H1 (cell line): ENCODE measurements at regions not wholly inside any gene's neighbourhood (a gene's known extent, or its start where the extent isn't known, plus 50 kb on each side); places are given as distances from the start of the nearest gene placed in this dataset.

Source experiments
- CTCF ChIA-PET: fragments of 300-600 bp; sonication (Branson Sonifier 250); formaldehyde crosslinking; loops from one replicate; lab custom pipeline; 2021; ENCODE audit not compliant: partially characterized antibody; lab: Charles Lee
- POLR2A ChIA-PET: fragments of 300-600 bp; sonication (Branson Sonifier 250); formaldehyde crosslinking; loops from one replicate; lab custom pipeline; 2021; ENCODE audit warnings: inconsistent platforms; ENCODE audit not compliant: partially characterized antibody; lab: Charles Lee
- DNase-seq, 2 experiments: peaks; one replicate each; pipeline versions ENCODE4 v3.0.0 to v3.0.0-alpha.2; 2010 to 2022; ENCODE audit warnings: low spot score in 2 of 2, low read depth in 1 of 2, mixed read lengths in 1 of 2
- FAIRE-seq: peaks from 2 replicates; lab custom pipeline; 2011; peaks lifted over from hg19 to GRCh38; lab: Jason Lieb, UNC
- H2AFZ ChIP-seq: 2 replicates; pipeline ENCODE4 v1.8.1; 2012; ENCODE audit warnings: low read length, inconsistent platforms
- H2AK5ac ChIP-seq: 2 replicates; pipeline ENCODE4 v1.6.1; 2013; ENCODE audit warnings: low read depth, low read length
- H2BK120ac ChIP-seq: replicated peaks from 2 replicates; pipeline ENCODE3; 2013; ENCODE audit warnings: low read depth, low read length, inconsistent platforms
- H2BK12ac ChIP-seq: 2 replicates; pipeline ENCODE4 v1.6.1; 2013; ENCODE audit warnings: low read depth, low read length
- H2BK15ac ChIP-seq: 2 replicates; pipeline ENCODE4 v1.6.1; 2013; ENCODE audit warnings: low read length
- H2BK20ac ChIP-seq: 2 replicates; pipeline ENCODE4 v1.6.1; 2013; ENCODE audit warnings: low read length
- H2BK5ac ChIP-seq: 2 replicates; pipeline ENCODE4 v1.6.1; 2013; ENCODE audit warnings: low read depth, low read length
- H3K14ac ChIP-seq: 2 replicates; pipeline ENCODE4 v1.6.1; 2013; ENCODE audit warnings: inconsistent platforms; ENCODE audit not compliant: insufficient read length
- H3K18ac ChIP-seq: 2 replicates; pipeline ENCODE4 v1.6.1; 2013; ENCODE audit warnings: low read length; ENCODE audit errors: extremely low read depth
- H3K23ac ChIP-seq: 2 replicates; pipeline ENCODE4 v1.6.1; 2013; ENCODE audit warnings: inconsistent platforms; ENCODE audit not compliant: insufficient read length
- H3K23me2 ChIP-seq: 2 replicates; pipeline ENCODE4 v1.6.1; 2013; ENCODE audit warnings: low read depth, low read length
- H3K27ac ChIP-seq: 2 replicates; pipeline ENCODE4 v1.6.1; 2011; ENCODE audit warnings: low read depth, low read length, inconsistent platforms
- H3K27me3 ChIP-seq, 4 experiments: replicated peaks in 1 of 4; 1 replicate in 1 of 4; 2 replicates in 3 of 4; pipeline versions ENCODE4 v1.6.1 to v1.8.1; 2011 to 2013; ENCODE audit warnings: low read length in 3 of 4, mild to moderate bottlenecking in 3 of 4, inconsistent platforms in 2 of 4, mixed read lengths in 2 of 4, moderate library complexity in 1 of 4; ENCODE audit not compliant: control insufficient read depth in 3 of 4, insufficient read depth in 3 of 4; ENCODE audit errors: extremely low read depth in 1 of 4
- H3K36me3 ChIP-seq, 4 experiments: 2 replicates each; pipeline versions ENCODE4 v1.6.1 to v1.8.1; 2011 to 2013; ENCODE audit warnings: mild to moderate bottlenecking in 4 of 4, low read length in 3 of 4, moderate library complexity in 2 of 4, control low read depth in 1 of 4, inconsistent platforms in 1 of 4; ENCODE audit not compliant: insufficient read depth in 4 of 4, control insufficient read depth in 2 of 4
- H3K4ac ChIP-seq: replicated peaks from 2 replicates; pipeline ENCODE3; 2013; ENCODE audit warnings: low read length, low read depth, mixed read lengths, inconsistent platforms; ENCODE audit not compliant: insufficient read length
- H3K4me1 ChIP-seq, 4 experiments: replicated peaks in 1 of 4; 1 replicate in 1 of 4; 2 replicates in 3 of 4; pipeline versions ENCODE4 v1.6.1 to v1.8.1; 2011 to 2013; ENCODE audit warnings: low read length in 3 of 4, inconsistent platforms in 2 of 4, mixed read lengths in 1 of 4; ENCODE audit not compliant: insufficient read depth in 4 of 4, control insufficient read depth in 3 of 4
- H3K4me2 ChIP-seq, 2 experiments: 2 replicates each; pipeline versions ENCODE4 v1.6.1 to v1.8.1; 2011 to 2013; ENCODE audit warnings: low read depth in 2 of 2, low read length in 2 of 2, control low read depth in 1 of 2, inconsistent platforms in 1 of 2, mild to moderate bottlenecking in 1 of 2; ENCODE audit not compliant: insufficient read depth in 1 of 2
- H3K4me3 ChIP-seq, 4 experiments: fragments of 200-600, 300-600 bp in 1 of 4; sonication (generic), shearing (Covaris generic), sonication (Bioruptor Twin) in 1 of 4; 2 replicates each; pipeline versions ENCODE4 v1.5.1 to v1.8.1; 2011 to 2016; ENCODE audit warnings: low read length in 4 of 4, low read depth in 3 of 4, control low read depth in 2 of 4, inconsistent platforms in 2 of 4, mild to moderate bottlenecking in 2 of 4, mixed read lengths in 1 of 4, moderate library complexity in 1 of 4; ENCODE audit not compliant: insufficient read depth in 2 of 4; ENCODE audit errors: extremely low read depth in 1 of 4
- H3K56ac ChIP-seq: replicated peaks from 2 replicates; pipeline ENCODE3; 2013; ENCODE audit warnings: low read depth, mild to moderate bottlenecking, mixed read lengths, low read length, inconsistent platforms; ENCODE audit not compliant: insufficient read length
- H3K79me1 ChIP-seq: 2 replicates; pipeline ENCODE4 v1.6.1; 2013; ENCODE audit warnings: low read depth, low read length, control low read depth
- H3K79me2 ChIP-seq, 2 experiments: 2 replicates each; pipeline versions ENCODE4 v1.6.1 to v1.8.1; 2012 to 2013; ENCODE audit warnings: low read length in 2 of 2, mild to moderate bottlenecking in 2 of 2, inconsistent platforms in 1 of 2; ENCODE audit not compliant: insufficient read depth in 2 of 2, control insufficient read depth in 1 of 2
- H3K9ac ChIP-seq, 4 experiments: replicated peaks in 1 of 4; 1 replicate in 1 of 4; 2 replicates in 3 of 4; pipeline versions ENCODE4 v1.6.1 to v1.8.1; 2011 to 2013; ENCODE audit warnings: low read depth in 3 of 4, low read length in 3 of 4, control low read depth in 2 of 4, mild to moderate bottlenecking in 2 of 4, moderate library complexity in 2 of 4, inconsistent platforms in 1 of 4; ENCODE audit errors: extremely low read depth in 1 of 4
- H3K9me3 ChIP-seq, 2 experiments: 2 replicates each; pipeline versions ENCODE4 v1.6.1 to v1.8.1; 2012 to 2013; ENCODE audit warnings: mild to moderate bottlenecking in 2 of 2, moderate library complexity in 2 of 2, control low read depth in 1 of 2, inconsistent platforms in 1 of 2, low read depth in 1 of 2, low read length in 1 of 2, mixed read lengths in 1 of 2; ENCODE audit not compliant: insufficient read depth in 2 of 2
- H4K20me1 ChIP-seq, 2 experiments: replicated peaks in 1 of 2; 2 replicates each; pipeline versions ENCODE3 to v1.8.1; 2011 to 2013; ENCODE audit warnings: inconsistent platforms in 2 of 2, low read length in 2 of 2, mild to moderate bottlenecking in 1 of 2; ENCODE audit not compliant: insufficient read depth in 2 of 2, control insufficient read depth in 1 of 2
- H4K5ac ChIP-seq: 2 replicates; pipeline ENCODE4 v1.6.1; 2013; ENCODE audit warnings: low read length, low read depth, mixed read lengths, inconsistent platforms; ENCODE audit not compliant: insufficient read length
- H4K8ac ChIP-seq: 2 replicates; pipeline ENCODE4 v1.8.0; 2013; ENCODE audit warnings: mild to moderate bottlenecking, moderate library complexity, low read length, inconsistent platforms; ENCODE audit not compliant: insufficient read depth; ENCODE audit errors: extremely low read depth
- H4K91ac ChIP-seq: replicated peaks from 2 replicates; pipeline ENCODE3; 2013; ENCODE audit warnings: low read length, mixed read lengths, inconsistent platforms; ENCODE audit not compliant: insufficient read length
- KDM1A ChIP-seq: fragments of 200-600, 300-600 bp; sonication (generic); IDR thresholded peaks from 2 replicates; pipeline ENCODE4 v1.7.1; 2016; ENCODE audit warnings: mild to moderate bottlenecking, low read length, borderline replicate concordance
- KDM4A ChIP-seq: IDR thresholded peaks from one replicate; pipeline ENCODE4 v1.7.1; 2012; ENCODE audit warnings: low read depth, mild to moderate bottlenecking, moderate library complexity, low read length, inconsistent platforms; ENCODE audit not compliant: severe bottlenecking
- RAD21 ChIP-seq, 2 experiments: IDR thresholded peaks in 1 of 2; conservative IDR thresholded peaks in 1 of 2; 2 replicates each; pipeline ENCODE4 v1.6.1; 2011; ENCODE audit warnings: low read depth in 2 of 2, low read length in 2 of 2, improper control_type of control experiment in 1 of 2, inconsistent platforms in 1 of 2, mild to moderate bottlenecking in 1 of 2, moderate library complexity in 1 of 2
- RNF2 ChIP-seq: fragments of 200-900, 300-1000 bp; sonication (generic); IDR thresholded peaks from 2 replicates; pipeline ENCODE4 v1.7.1; 2016; ENCODE audit warnings: borderline replicate concordance, low read depth, mild to moderate bottlenecking, antibody characterized with exemption, low read length; ENCODE audit not compliant: poor library complexity, severe bottlenecking; ENCODE audit errors: missing control alignments
- SIN3A ChIP-seq, 2 experiments: IDR thresholded peaks in 1 of 2; conservative IDR thresholded peaks in 1 of 2; 2 replicates each; pipeline ENCODE4 v1.6.1; 2011 to 2012; ENCODE audit warnings: low read length in 2 of 2, improper control_type of control experiment in 1 of 2, low read depth in 1 of 2, mild to moderate bottlenecking in 1 of 2
- SIRT6 ChIP-seq: IDR thresholded peaks from one replicate; pipeline ENCODE4 v1.7.1; 2012; ENCODE audit warnings: low read length, inconsistent platforms
- SIX5 ChIP-seq: IDR thresholded peaks from 2 replicates; pipeline ENCODE4 v1.6.1; 2011; ENCODE audit warnings: mild to moderate bottlenecking, low read depth, low read length
- WGBS, 2 experiments: shearing (Covaris generic) in 1 of 2; methylation state at CpG; one replicate each; pipeline versions ENCODE4 v1.1.6 to v1.1.7; 2013 to 2015; ENCODE audit warnings: low lambda C conversion rate in 2 of 2, mixed read lengths in 2 of 2, inconsistent platforms in 1 of 2, low coverage in 1 of 2, missing lambda C conversion rate in 1 of 2; ENCODE audit not compliant: insufficient replicate concordance in 2 of 2, insufficient coverage in 1 of 2, insufficient read length in 1 of 2; ENCODE audit errors: extremely low coverage in 1 of 2, missing lambda C conversion rate in 1 of 2; 5-methylcytosine and 5-hydroxymethylcytosine counted together
- TF ChIP-seq, protein P1 (sequence below): IDR thresholded peaks from 2 replicates; pipeline ENCODE4 v1.6.1; 2012; ENCODE audit warnings: low read length, inconsistent platforms

DNA sequence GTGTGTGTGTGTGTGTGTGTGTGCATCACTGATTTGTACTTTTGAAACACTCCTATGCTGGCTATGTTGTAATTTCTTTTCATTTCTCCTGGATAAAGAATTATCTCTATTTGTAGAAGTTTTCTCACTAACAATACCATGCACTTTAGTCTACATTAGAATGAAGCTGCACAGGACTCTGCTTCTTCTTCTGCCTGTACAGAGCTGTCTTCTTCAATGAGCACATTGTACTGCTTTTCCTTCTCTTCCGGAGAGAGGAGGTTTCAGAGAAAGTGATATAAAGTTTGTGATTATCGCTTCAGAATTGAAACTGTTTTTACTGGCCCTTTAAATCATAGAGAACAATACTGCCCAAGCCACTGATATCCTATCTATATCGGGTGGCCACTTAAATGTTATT is 677.0 kb downstream of the NR2F1-AS1 start:
- 92% methylated on average over 3 of the region's 3 CpGs; no CpG with 5 or more reads in 1 of the 2 experiments for WGBS, 2 experiments
- FAIRE-seq (no peak), DNase-seq (no peak)
- no peaks in the 10 kb centered on the region for H3K79me2 ChIP-seq
- no peak overlapping the region for H4K8ac ChIP-seq
- no peak overlapping the region for H2AK5ac ChIP-seq
- no peak overlapping the region for H4K5ac ChIP-seq
- no peaks in the 10 kb centered on the region for H3K4me1 ChIP-seq
- no peak overlapping the region for H3K18ac ChIP-seq
- POLR2A ChIA-PET: no interaction called here
- H2BK20ac ChIP-seq: no peak overlapping the region
- no peaks in the 10 kb centered on the region for H3K9me3 ChIP-seq
- H3K4me3 ChIP-seq: no peak overlapping the region
- no peak overlapping the region for H2BK15ac ChIP-seq
- no peak overlapping the region for H3K14ac ChIP-seq
- H3K4ac ChIP-seq: no peak overlapping the region
- no peak overlapping the region for H3K27ac ChIP-seq
- H3K23ac ChIP-seq: no peak overlapping the region
- H2BK12ac ChIP-seq: no peak overlapping the region
- no peaks in the 10 kb centered on the region for H3K27me3 ChIP-seq
- no peaks in the 10 kb centered on the region; the same call in 1 of the 2 replicates for H3K23me2 ChIP-seq
- no peak overlapping the region for H3K9ac ChIP-seq
- H2BK5ac ChIP-seq: no peak overlapping the region
- TF ChIP-seq KDM1A (no peak), SIX5 (no peak), KDM4A (no peak), SIRT6 (no peak), RNF2 (no peak), RAD21 (IDR thresholded peaks at IDR 0.05 in 1 of 2, conservative IDR thresholded peaks at IDR 0.05 in 1 of 2; ENCODE audit: low read depth in 2 of 2, low read length in 2 of 2) (no peak), SIN3A (conservative IDR thresholded peaks at IDR 0.05 in 1 of 2, IDR thresholded peaks at IDR 0.05 in 1 of 2; ENCODE audit: low read depth in 1 of 2, low read length in 2 of 2) (no peak)
- TF ChIP-seq, protein P1, sequence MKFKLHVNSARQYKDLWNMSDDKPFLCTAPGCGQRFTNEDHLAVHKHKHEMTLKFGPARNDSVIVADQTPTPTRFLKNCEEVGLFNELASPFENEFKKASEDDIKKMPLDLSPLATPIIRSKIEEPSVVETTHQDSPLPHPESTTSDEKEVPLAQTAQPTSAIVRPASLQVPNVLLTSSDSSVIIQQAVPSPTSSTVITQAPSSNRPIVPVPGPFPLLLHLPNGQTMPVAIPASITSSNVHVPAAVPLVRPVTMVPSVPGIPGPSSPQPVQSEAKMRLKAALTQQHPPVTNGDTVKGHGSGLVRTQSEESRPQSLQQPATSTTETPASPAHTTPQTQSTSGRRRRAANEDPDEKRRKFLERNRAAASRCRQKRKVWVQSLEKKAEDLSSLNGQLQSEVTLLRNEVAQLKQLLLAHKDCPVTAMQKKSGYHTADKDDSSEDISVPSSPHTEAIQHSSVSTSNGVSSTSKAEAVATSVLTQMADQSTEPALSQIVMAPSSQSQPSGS: no peak
- H3K79me1 ChIP-seq: no peaks in the 10 kb centered on the region
- no peaks in the 10 kb centered on the region for H3K36me3 ChIP-seq
- H3K4me2 ChIP-seq: no peak overlapping the region
- no peak overlapping the region for H2AFZ ChIP-seq
- no peak overlapping the region for H3K56ac ChIP-seq
- H4K91ac ChIP-seq: no peak overlapping the region
- H4K20me1 ChIP-seq: no peaks in the 10 kb centered on the region
- CTCF ChIA-PET: no interaction called here
- no peak overlapping the region for H2BK120ac ChIP-seq
